H1 (cell line): ENCODE measurements at regions not wholly inside any gene's neighbourhood (a gene's known extent, or its start where the extent isn't known, plus 50 kb on each side); places are given as distances from the start of the nearest gene placed in this dataset.

Source experiments
- CTCF ChIA-PET: fragments of 300-600 bp; sonication (Branson Sonifier 250); formaldehyde crosslinking; loops from one replicate; lab custom pipeline; 2021; ENCODE audit not compliant: partially characterized antibody; lab: Charles Lee
- POLR2A ChIA-PET: fragments of 300-600 bp; sonication (Branson Sonifier 250); formaldehyde crosslinking; loops from one replicate; lab custom pipeline; 2021; ENCODE audit warnings: inconsistent platforms; ENCODE audit not compliant: partially characterized antibody; lab: Charles Lee
- DNase-seq, 2 experiments: peaks; one replicate each; pipeline versions ENCODE4 v3.0.0 to v3.0.0-alpha.2; 2010 to 2022; ENCODE audit warnings: low spot score in 2 of 2, low read depth in 1 of 2, mixed read lengths in 1 of 2
- FAIRE-seq: peaks from 2 replicates; lab custom pipeline; 2011; peaks lifted over from hg19 to GRCh38; lab: Jason Lieb, UNC
- H2AFZ ChIP-seq: 2 replicates; pipeline ENCODE4 v1.8.1; 2012; ENCODE audit warnings: low read length, inconsistent platforms
- H2AK5ac ChIP-seq: 2 replicates; pipeline ENCODE4 v1.6.1; 2013; ENCODE audit warnings: low read depth, low read length
- H2BK120ac ChIP-seq: replicated peaks from 2 replicates; pipeline ENCODE3; 2013; ENCODE audit warnings: low read depth, low read length, inconsistent platforms
- H2BK12ac ChIP-seq: 2 replicates; pipeline ENCODE4 v1.6.1; 2013; ENCODE audit warnings: low read depth, low read length
- H2BK15ac ChIP-seq: 2 replicates; pipeline ENCODE4 v1.6.1; 2013; ENCODE audit warnings: low read length
- H2BK20ac ChIP-seq: 2 replicates; pipeline ENCODE4 v1.6.1; 2013; ENCODE audit warnings: low read length
- H2BK5ac ChIP-seq: 2 replicates; pipeline ENCODE4 v1.6.1; 2013; ENCODE audit warnings: low read depth, low read length
- H3K14ac ChIP-seq: 2 replicates; pipeline ENCODE4 v1.6.1; 2013; ENCODE audit warnings: inconsistent platforms; ENCODE audit not compliant: insufficient read length
- H3K18ac ChIP-seq: 2 replicates; pipeline ENCODE4 v1.6.1; 2013; ENCODE audit warnings: low read length; ENCODE audit errors: extremely low read depth
- H3K23ac ChIP-seq: 2 replicates; pipeline ENCODE4 v1.6.1; 2013; ENCODE audit warnings: inconsistent platforms; ENCODE audit not compliant: insufficient read length
- H3K23me2 ChIP-seq: 2 replicates; pipeline ENCODE4 v1.6.1; 2013; ENCODE audit warnings: low read depth, low read length
- H3K27ac ChIP-seq: 2 replicates; pipeline ENCODE4 v1.6.1; 2011; ENCODE audit warnings: low read depth, low read length, inconsistent platforms
- H3K27me3 ChIP-seq, 4 experiments: replicated peaks in 1 of 4; 1 replicate in 1 of 4; 2 replicates in 3 of 4; pipeline versions ENCODE4 v1.6.1 to v1.8.1; 2011 to 2013; ENCODE audit warnings: low read length in 3 of 4, mild to moderate bottlenecking in 3 of 4, inconsistent platforms in 2 of 4, mixed read lengths in 2 of 4, moderate library complexity in 1 of 4; ENCODE audit not compliant: control insufficient read depth in 3 of 4, insufficient read depth in 3 of 4; ENCODE audit errors: extremely low read depth in 1 of 4
- H3K36me3 ChIP-seq, 4 experiments: 2 replicates each; pipeline versions ENCODE4 v1.6.1 to v1.8.1; 2011 to 2013; ENCODE audit warnings: mild to moderate bottlenecking in 4 of 4, low read length in 3 of 4, moderate library complexity in 2 of 4, control low read depth in 1 of 4, inconsistent platforms in 1 of 4; ENCODE audit not compliant: insufficient read depth in 4 of 4, control insufficient read depth in 2 of 4
- H3K4ac ChIP-seq: replicated peaks from 2 replicates; pipeline ENCODE3; 2013; ENCODE audit warnings: low read length, low read depth, mixed read lengths, inconsistent platforms; ENCODE audit not compliant: insufficient read length
- H3K4me1 ChIP-seq, 4 experiments: replicated peaks in 1 of 4; 1 replicate in 1 of 4; 2 replicates in 3 of 4; pipeline versions ENCODE4 v1.6.1 to v1.8.1; 2011 to 2013; ENCODE audit warnings: low read length in 3 of 4, inconsistent platforms in 2 of 4, mixed read lengths in 1 of 4; ENCODE audit not compliant: insufficient read depth in 4 of 4, control insufficient read depth in 3 of 4
- H3K4me2 ChIP-seq, 2 experiments: 2 replicates each; pipeline versions ENCODE4 v1.6.1 to v1.8.1; 2011 to 2013; ENCODE audit warnings: low read depth in 2 of 2, low read length in 2 of 2, control low read depth in 1 of 2, inconsistent platforms in 1 of 2, mild to moderate bottlenecking in 1 of 2; ENCODE audit not compliant: insufficient read depth in 1 of 2
- H3K4me3 ChIP-seq, 4 experiments: fragments of 200-600, 300-600 bp in 1 of 4; sonication (generic), shearing (Covaris generic), sonication (Bioruptor Twin) in 1 of 4; 2 replicates each; pipeline versions ENCODE4 v1.5.1 to v1.8.1; 2011 to 2016; ENCODE audit warnings: low read length in 4 of 4, low read depth in 3 of 4, control low read depth in 2 of 4, inconsistent platforms in 2 of 4, mild to moderate bottlenecking in 2 of 4, mixed read lengths in 1 of 4, moderate library complexity in 1 of 4; ENCODE audit not compliant: insufficient read depth in 2 of 4; ENCODE audit errors: extremely low read depth in 1 of 4
- H3K56ac ChIP-seq: replicated peaks from 2 replicates; pipeline ENCODE3; 2013; ENCODE audit warnings: low read depth, mild to moderate bottlenecking, mixed read lengths, low read length, inconsistent platforms; ENCODE audit not compliant: insufficient read length
- H3K79me1 ChIP-seq: 2 replicates; pipeline ENCODE4 v1.6.1; 2013; ENCODE audit warnings: low read depth, low read length, control low read depth
- H3K79me2 ChIP-seq, 2 experiments: 2 replicates each; pipeline versions ENCODE4 v1.6.1 to v1.8.1; 2012 to 2013; ENCODE audit warnings: low read length in 2 of 2, mild to moderate bottlenecking in 2 of 2, inconsistent platforms in 1 of 2; ENCODE audit not compliant: insufficient read depth in 2 of 2, control insufficient read depth in 1 of 2
- H3K9ac ChIP-seq, 4 experiments: replicated peaks in 1 of 4; 1 replicate in 1 of 4; 2 replicates in 3 of 4; pipeline versions ENCODE4 v1.6.1 to v1.8.1; 2011 to 2013; ENCODE audit warnings: low read depth in 3 of 4, low read length in 3 of 4, control low read depth in 2 of 4, mild to moderate bottlenecking in 2 of 4, moderate library complexity in 2 of 4, inconsistent platforms in 1 of 4; ENCODE audit errors: extremely low read depth in 1 of 4
- H3K9me3 ChIP-seq, 2 experiments: 2 replicates each; pipeline versions ENCODE4 v1.6.1 to v1.8.1; 2012 to 2013; ENCODE audit warnings: mild to moderate bottlenecking in 2 of 2, moderate library complexity in 2 of 2, control low read depth in 1 of 2, inconsistent platforms in 1 of 2, low read depth in 1 of 2, low read length in 1 of 2, mixed read lengths in 1 of 2; ENCODE audit not compliant: insufficient read depth in 2 of 2
- H4K20me1 ChIP-seq, 2 experiments: replicated peaks in 1 of 2; 2 replicates each; pipeline versions ENCODE3 to v1.8.1; 2011 to 2013; ENCODE audit warnings: inconsistent platforms in 2 of 2, low read length in 2 of 2, mild to moderate bottlenecking in 1 of 2; ENCODE audit not compliant: insufficient read depth in 2 of 2, control insufficient read depth in 1 of 2
- H4K5ac ChIP-seq: 2 replicates; pipeline ENCODE4 v1.6.1; 2013; ENCODE audit warnings: low read length, low read depth, mixed read lengths, inconsistent platforms; ENCODE audit not compliant: insufficient read length
- H4K8ac ChIP-seq: 2 replicates; pipeline ENCODE4 v1.8.0; 2013; ENCODE audit warnings: mild to moderate bottlenecking, moderate library complexity, low read length, inconsistent platforms; ENCODE audit not compliant: insufficient read depth; ENCODE audit errors: extremely low read depth
- H4K91ac ChIP-seq: replicated peaks from 2 replicates; pipeline ENCODE3; 2013; ENCODE audit warnings: low read length, mixed read lengths, inconsistent platforms; ENCODE audit not compliant: insufficient read length
- CBX5 ChIP-seq: fragments of 300-800, 300-1000 bp; sonication (generic); IDR thresholded peaks from 2 replicates; pipeline ENCODE4 v1.7.1; 2016; ENCODE audit warnings: antibody characterized with exemption, low read length, low read depth
- CHD1 ChIP-seq: IDR thresholded peaks from 2 replicates; pipeline ENCODE4 v1.6.1; 2012; ENCODE audit warnings: low read depth, low read length, improper control_type of control experiment
- EP300 ChIP-seq, 2 experiments: IDR thresholded peaks; 1 replicate in 1 of 2; 2 replicates in 1 of 2; pipeline ENCODE4 v1.6.1; 2011 to 2012; ENCODE audit warnings: low read depth in 2 of 2, low read length in 2 of 2, mild to moderate bottlenecking in 2 of 2, borderline replicate concordance in 1 of 2, inconsistent platforms in 1 of 2, moderate library complexity in 1 of 2
- GABPA ChIP-seq: IDR thresholded peaks from 2 replicates; pipeline ENCODE4 v1.6.1; 2011; ENCODE audit warnings: mild to moderate bottlenecking, low read length, moderate library complexity, borderline replicate concordance; ENCODE audit not compliant: insufficient read depth
- HDAC2 ChIP-seq, 2 experiments: fragments of 300-600 bp in 1 of 2; sonication (generic) in 1 of 2; IDR thresholded peaks; 2 replicates each; pipeline ENCODE4 v1.6.1; 2011 to 2012; ENCODE audit warnings: low read depth in 2 of 2, low read length in 2 of 2, mild to moderate bottlenecking in 2 of 2, moderate library complexity in 2 of 2, borderline replicate concordance in 1 of 2, inconsistent platforms in 1 of 2
- NRF1 ChIP-seq: IDR thresholded peaks from 2 replicates; pipeline ENCODE4 v1.6.1; 2011; ENCODE audit warnings: mild to moderate bottlenecking, low read depth, low read length, improper control_type of control experiment
- RBBP5 ChIP-seq: IDR thresholded peaks from 2 replicates; pipeline ENCODE4 v1.7.1; 2012; ENCODE audit warnings: low read depth, mild to moderate bottlenecking, inconsistent platforms, low read length, moderate library complexity, borderline replicate concordance
- RFX5 ChIP-seq: IDR thresholded peaks from 2 replicates; pipeline ENCODE4 v1.6.1; 2011; ENCODE audit warnings: low read depth, low read length, improper control_type of control experiment, borderline replicate concordance
- SIN3A ChIP-seq, 2 experiments: IDR thresholded peaks in 1 of 2; conservative IDR thresholded peaks in 1 of 2; 2 replicates each; pipeline ENCODE4 v1.6.1; 2011 to 2012; ENCODE audit warnings: low read length in 2 of 2, improper control_type of control experiment in 1 of 2, low read depth in 1 of 2, mild to moderate bottlenecking in 1 of 2
- TCF12 ChIP-seq: IDR thresholded peaks from 2 replicates; pipeline ENCODE4 v1.6.1; 2011; ENCODE audit warnings: low read depth, mild to moderate bottlenecking, low read length
- USF2 ChIP-seq: IDR thresholded peaks from 2 replicates; pipeline ENCODE4 v1.6.1; 2011; ENCODE audit warnings: low read length, improper control_type of control experiment
- WGBS, 2 experiments: shearing (Covaris generic) in 1 of 2; methylation state at CpG; one replicate each; pipeline versions ENCODE4 v1.1.6 to v1.1.7; 2013 to 2015; ENCODE audit warnings: low lambda C conversion rate in 2 of 2, mixed read lengths in 2 of 2, inconsistent platforms in 1 of 2, low coverage in 1 of 2, missing lambda C conversion rate in 1 of 2; ENCODE audit not compliant: insufficient replicate concordance in 2 of 2, insufficient coverage in 1 of 2, insufficient read length in 1 of 2; ENCODE audit errors: extremely low coverage in 1 of 2, missing lambda C conversion rate in 1 of 2; 5-methylcytosine and 5-hydroxymethylcytosine counted together

GRCh38 chr6:167688123-167688522 is 138.6 kb upstream of the AFDN start:
- Histone ChIP-seq H4K91ac (no peak overlapping the region), H3K4me1 (peaks cover 0 to 14% (median 3%) of the 10 kb centered on the region in 4 experiments; a peak in 5 of 7 replicates), H3K14ac (no peak overlapping the region), H4K5ac (no peak overlapping the region), H3K79me1 (no peaks in the 10 kb centered on the region), H3K27ac (no peak overlapping the region), H3K56ac (no peak overlapping the region), H3K4me3 (no peak overlapping the region), H3K4ac (no peak overlapping the region), H3K36me3 (no peaks in the 10 kb centered on the region), H2AK5ac (no peak overlapping the region), H2BK120ac (no peak overlapping the region), H2BK20ac (no peak overlapping the region), H4K20me1 (peaks cover 0 to 1% of the 10 kb centered on the region in 2 experiments), H3K23me2 (peaks cover 5% of the 10 kb centered on the region; the same call in 1 of the 2 replicates), H2BK12ac (no peak overlapping the region), H3K79me2 (no peaks in the 10 kb centered on the region), H2BK15ac (no peak overlapping the region), H2BK5ac (no peak overlapping the region), H2AFZ (no peak overlapping the region), H3K9me3 (no peaks in the 10 kb centered on the region), H3K18ac (no peak overlapping the region), H3K9ac (no peak overlapping the region), H3K23ac (no peak overlapping the region), H4K8ac (no peak overlapping the region), H3K27me3 (no peaks in the 10 kb centered on the region; a peak in 2 of 7 replicates), H3K4me2 (no peak overlapping the region)
- DNase-seq (no peak), FAIRE-seq (no peak)
- ChIA-PET POLR2A (no interaction called here), CTCF (interaction anchor here (1.1 kb wide), 1 partner anchor 9 kb away, joined by 3 read pairs; no protein-coding TSS in a partner anchor)
- 84% methylated on average over 6 of the region's 6 CpGs; no CpG with 5 or more reads in 1 of the 2 experiments for WGBS, 2 experiments
- TF ChIP-seq RFX5, result no peak
- no peak for TF ChIP-seq HDAC2 (IDR thresholded peaks at IDR 0.05; ENCODE audit: borderline replicate concordance in 1 of 2, low read depth in 2 of 2, low read length in 2 of 2)
- no peak for TF ChIP-seq SIN3A (conservative IDR thresholded peaks at IDR 0.05 in 1 of 2, IDR thresholded peaks at IDR 0.05 in 1 of 2; ENCODE audit: low read depth in 1 of 2, low read length in 2 of 2)
- no peak for TF ChIP-seq RBBP5
- no peak for TF ChIP-seq TCF12
- no peak for TF ChIP-seq USF2
- TF ChIP-seq CHD1, result no peak
- TF ChIP-seq GABPA, result no peak
- TF ChIP-seq CBX5, result no peak
- TF ChIP-seq EP300 (IDR thresholded peaks at IDR 0.05; ENCODE audit: borderline replicate concordance in 1 of 2, low read depth in 2 of 2, low read length in 2 of 2), result no peak
- TF ChIP-seq NRF1, result no peak
